ENCODE measurements at regions not wholly inside any gene's neighbourhood (a gene's known extent, or its start where the extent isn't known, plus 50 kb on each side); places are given as distances from the start of the nearest gene placed in this dataset.

DNA sequence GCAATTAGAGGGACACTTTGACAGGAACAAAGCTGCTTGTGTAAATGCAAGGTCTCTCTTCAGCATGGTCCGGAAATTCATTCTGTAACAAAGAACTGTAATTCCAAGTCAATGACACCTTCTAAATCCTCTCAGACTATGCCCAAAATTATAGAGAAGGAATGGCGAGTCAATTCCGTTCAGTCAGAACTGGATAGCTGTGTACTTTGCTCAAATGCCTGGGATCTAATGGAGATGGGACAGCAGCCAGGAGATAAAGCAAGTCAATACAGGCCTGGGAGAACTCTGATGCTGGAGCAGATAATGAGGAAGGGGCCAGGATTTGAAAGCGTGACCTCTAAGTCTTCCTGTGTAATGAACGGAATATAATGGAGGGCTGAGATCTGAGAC lies 96.4 kb upstream of the SPRY4 start:
- TF ChIP-seq, protein P1, sequence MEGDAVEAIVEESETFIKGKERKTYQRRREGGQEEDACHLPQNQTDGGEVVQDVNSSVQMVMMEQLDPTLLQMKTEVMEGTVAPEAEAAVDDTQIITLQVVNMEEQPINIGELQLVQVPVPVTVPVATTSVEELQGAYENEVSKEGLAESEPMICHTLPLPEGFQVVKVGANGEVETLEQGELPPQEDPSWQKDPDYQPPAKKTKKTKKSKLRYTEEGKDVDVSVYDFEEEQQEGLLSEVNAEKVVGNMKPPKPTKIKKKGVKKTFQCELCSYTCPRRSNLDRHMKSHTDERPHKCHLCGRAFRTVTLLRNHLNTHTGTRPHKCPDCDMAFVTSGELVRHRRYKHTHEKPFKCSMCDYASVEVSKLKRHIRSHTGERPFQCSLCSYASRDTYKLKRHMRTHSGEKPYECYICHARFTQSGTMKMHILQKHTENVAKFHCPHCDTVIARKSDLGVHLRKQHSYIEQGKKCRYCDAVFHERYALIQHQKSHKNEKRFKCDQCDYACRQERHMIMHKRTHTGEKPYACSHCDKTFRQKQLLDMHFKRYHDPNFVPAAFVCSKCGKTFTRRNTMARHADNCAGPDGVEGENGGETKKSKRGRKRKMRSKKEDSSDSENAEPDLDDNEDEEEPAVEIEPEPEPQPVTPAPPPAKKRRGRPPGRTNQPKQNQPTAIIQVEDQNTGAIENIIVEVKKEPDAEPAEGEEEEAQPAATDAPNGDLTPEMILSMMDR (IDR thresholded peaks at IDR 0.05), result no peak
- no peak for TF ChIP-seq POLR2A (IDR thresholded peaks at IDR 0.05)

All from thyroid gland (tissue), 4 donors.